LNCaP clone FGC (cell line): ENCODE measurements at regions not wholly inside any gene's neighbourhood (a gene's known extent, or its start where the extent isn't known, plus 50 kb on each side); places are given as distances from the start of the nearest gene placed in this dataset.

Source experiments
- DNase-seq: peaks from one replicate; pipeline ENCODE4 v3.0.0-alpha.2; 2011; ENCODE audit warnings: low read depth
- H3K4me3 ChIP-seq: 2 replicates; pipeline ENCODE4 v1.5.1; 2011; ENCODE audit warnings: mild to moderate bottlenecking, low read depth, low read length, control low read depth
- CTCF ChIP-seq: IDR thresholded peaks from 2 replicates; pipeline ENCODE4 v1.5.1; 2012; ENCODE audit warnings: mild to moderate bottlenecking; ENCODE audit not compliant: control insufficient read depth, insufficient read depth; ENCODE audit errors: extremely low read depth

GRCh38 chr2:139828011-139828410 is 1047.8 kb upstream of the NXPH2 start:
- H3K4me3 ChIP-seq, result no peak overlapping the region
- TF ChIP-seq CTCF, result no peak
- peak; percentile 32 for DNase-seq

GRCh38 chr2:139825726-139826125 is 1045.5 kb upstream of the NXPH2 start:
- DNase-seq, result no peak
- TF ChIP-seq CTCF, result no peak
- H3K4me3 ChIP-seq, result no peak overlapping the region

GRCh38 chr2:139819273-139819796 is 1039.1 kb upstream of the NXPH2 start:
- no peak for TF ChIP-seq CTCF
- DNase-seq, result no peak

GRCh38 chr2:139814458-139814857 is 1034.3 kb upstream of the NXPH2 start:
- no peak overlapping the region for H3K4me3 ChIP-seq
- no peak for DNase-seq
- no peak for TF ChIP-seq CTCF

More at GRCh38 chr2:139819273-139819796, 1039.1 kb upstream of the NXPH2 start:
- no peak overlapping the region for H3K4me3 ChIP-seq

- H3K4me3 ChIP-seq, result no peak overlapping the region
- no peak for TF ChIP-seq CTCF
- no peak for DNase-seq
Observed at GRCh38 chr2:139813340-139813739, 1033.2 kb upstream of the NXPH2 start.

GRCh38 chr2:139805441-139805840 is 1025.3 kb upstream of the NXPH2 start:
- no peak overlapping the region for H3K4me3 ChIP-seq
- no peak for TF ChIP-seq CTCF
- DNase-seq, result no peak

- H3K4me3 ChIP-seq, result no peak overlapping the region
- no peak for DNase-seq
- TF ChIP-seq CTCF, result no peak
Observed at GRCh38 chr2:139798391-139798790, 1018.2 kb upstream of the NXPH2 start.
